ENCODE measurements at regions not wholly inside any gene's neighbourhood (a gene's known extent, or its start where the extent isn't known, plus 50 kb on each side); places are given as distances from the start of the nearest gene placed in this dataset.

GRCh38 chr3:159208050-159208449 lies 406.2 kb downstream of the MFSD1 start:
- no peak for TF ChIP-seq CTCF (IDR thresholded peaks at IDR 0.05)
- TF ChIP-seq EZH2phosphoT487 (IDR thresholded peaks at IDR 0.05), result no peak
